ENCODE measurements at regions not wholly inside any gene's neighbourhood (a gene's known extent, or its start where the extent isn't known, plus 50 kb on each side); places are given as distances from the start of the nearest gene placed in this dataset.
"Not testable (repeated sequence)": the region's sequence is repeated elsewhere in the genome, so short reads cannot be mapped to it uniquely, and the experiment has no call there.

- TF ChIP-seq, protein P1, sequence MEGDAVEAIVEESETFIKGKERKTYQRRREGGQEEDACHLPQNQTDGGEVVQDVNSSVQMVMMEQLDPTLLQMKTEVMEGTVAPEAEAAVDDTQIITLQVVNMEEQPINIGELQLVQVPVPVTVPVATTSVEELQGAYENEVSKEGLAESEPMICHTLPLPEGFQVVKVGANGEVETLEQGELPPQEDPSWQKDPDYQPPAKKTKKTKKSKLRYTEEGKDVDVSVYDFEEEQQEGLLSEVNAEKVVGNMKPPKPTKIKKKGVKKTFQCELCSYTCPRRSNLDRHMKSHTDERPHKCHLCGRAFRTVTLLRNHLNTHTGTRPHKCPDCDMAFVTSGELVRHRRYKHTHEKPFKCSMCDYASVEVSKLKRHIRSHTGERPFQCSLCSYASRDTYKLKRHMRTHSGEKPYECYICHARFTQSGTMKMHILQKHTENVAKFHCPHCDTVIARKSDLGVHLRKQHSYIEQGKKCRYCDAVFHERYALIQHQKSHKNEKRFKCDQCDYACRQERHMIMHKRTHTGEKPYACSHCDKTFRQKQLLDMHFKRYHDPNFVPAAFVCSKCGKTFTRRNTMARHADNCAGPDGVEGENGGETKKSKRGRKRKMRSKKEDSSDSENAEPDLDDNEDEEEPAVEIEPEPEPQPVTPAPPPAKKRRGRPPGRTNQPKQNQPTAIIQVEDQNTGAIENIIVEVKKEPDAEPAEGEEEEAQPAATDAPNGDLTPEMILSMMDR (IDR thresholded peaks at IDR 0.05; ENCODE audit: low read depth, low read length, missing control alignments): no peak
- H3K4me3 ChIP-seq (ENCODE audit: low read depth, low read length): no peak overlapping the region
These were observed 97.0 kb upstream of the C1orf174 start for GRCh38 chr1:3996846-3997705.

DNA sequence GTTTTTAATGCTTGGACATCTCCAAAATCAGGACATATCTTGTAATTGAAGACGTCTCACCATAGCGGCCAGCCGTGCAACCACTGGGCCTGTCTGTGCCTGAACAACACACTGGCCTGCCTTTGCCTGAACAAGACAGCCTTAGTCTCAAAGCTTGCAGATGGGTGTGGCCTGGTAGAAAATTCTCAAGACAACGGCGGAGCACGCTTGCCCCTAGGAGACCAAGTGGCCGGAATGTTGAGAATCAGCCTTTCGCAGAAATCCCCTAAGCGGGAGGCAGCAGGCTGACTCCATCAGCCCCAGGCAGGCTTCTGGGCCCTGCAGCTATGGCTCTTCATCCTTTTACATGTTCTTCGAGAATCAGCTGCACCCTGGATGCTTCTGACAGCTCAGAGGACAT, 98.0 kb upstream of the C1orf174 start:
- DNase-seq (ENCODE audit: low read depth): no peak
- TF ChIP-seq, protein P1 (IDR thresholded peaks at IDR 0.05; ENCODE audit: low read depth, low read length, missing control alignments): no peak
- H3K4me3 ChIP-seq (ENCODE audit: low read depth, low read length): no peak overlapping the region

More at GRCh38 chr1:3996846-3997705, 97.0 kb upstream of the C1orf174 start:
- DNase-seq (ENCODE audit: low read depth): no peak

DNA sequence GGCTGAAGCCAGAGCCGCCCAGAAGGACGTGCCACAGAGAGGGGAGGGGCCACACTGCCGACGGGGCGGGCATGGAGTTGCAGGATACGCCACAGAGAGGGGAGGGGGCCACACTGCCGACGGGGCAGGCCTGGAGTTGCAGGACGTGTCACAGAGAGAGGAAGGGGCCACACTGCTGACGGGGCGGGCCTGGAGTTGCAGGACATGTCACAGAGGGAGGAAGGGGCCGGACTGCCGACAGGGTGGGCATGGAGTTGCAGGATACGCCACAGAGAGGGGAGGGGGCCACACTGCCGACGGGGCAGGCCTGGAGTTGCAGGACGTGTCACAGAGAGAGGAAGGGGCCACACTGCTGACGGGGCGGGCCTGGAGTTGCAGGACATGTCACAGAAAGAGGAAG, 99.4 kb upstream of the C1orf174 start:
- H3K4me3 ChIP-seq (ENCODE audit: low read depth, low read length); DNase-seq (ENCODE audit: low read depth): not testable (repeated sequence)

DNA sequence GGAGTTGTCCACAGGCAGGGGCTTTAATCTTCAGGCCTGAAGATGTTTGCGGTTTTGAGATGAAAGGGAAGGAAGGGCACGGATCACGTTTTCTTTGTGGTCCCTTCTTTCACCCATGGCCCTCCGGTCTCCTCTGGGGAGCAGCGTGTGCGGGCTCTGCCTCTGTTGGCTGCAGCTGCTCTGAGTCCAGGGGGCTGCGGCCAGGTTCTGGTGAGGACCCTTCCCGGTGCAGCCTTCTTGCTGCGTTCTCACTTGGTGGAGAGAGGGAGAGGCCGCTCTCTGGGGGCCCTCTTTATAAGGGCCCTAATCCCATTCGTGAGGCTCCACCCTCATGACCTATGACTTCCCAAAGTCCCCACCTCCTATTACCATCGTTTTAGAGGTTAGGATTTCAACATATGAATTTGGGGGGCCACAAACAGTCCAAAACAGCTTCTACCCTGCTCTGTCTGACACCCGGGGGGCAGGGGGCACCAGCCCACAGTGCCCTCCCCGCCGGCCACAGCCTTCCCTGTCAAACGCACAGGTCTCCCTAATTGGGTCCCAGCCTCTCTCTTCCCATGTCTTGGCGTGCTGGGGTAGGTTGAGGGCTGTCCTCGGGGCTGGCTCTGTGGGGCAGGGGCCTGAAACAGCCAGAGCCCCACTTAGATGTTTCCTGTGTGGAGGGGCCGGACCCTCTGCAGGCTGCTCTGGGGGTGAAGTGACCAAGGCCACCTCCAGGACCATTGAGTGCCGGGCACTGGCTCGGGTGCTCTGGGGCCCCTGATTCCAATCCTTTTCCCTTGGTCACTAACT, 100.1 kb upstream of the C1orf174 start:
- H3K4me3 ChIP-seq (ENCODE audit: low read depth, low read length): no peak overlapping the region
- DNase-seq (ENCODE audit: low read depth): no peak
- TF ChIP-seq, protein P1 (IDR thresholded peaks at IDR 0.05; ENCODE audit: low read depth, low read length, missing control alignments): no peak

- no peak overlapping the region for H3K4me3 ChIP-seq (ENCODE audit: low read depth, low read length)
- TF ChIP-seq, protein P1 (IDR thresholded peaks at IDR 0.05; ENCODE audit: low read depth, low read length, missing control alignments): no peak
- no peak for DNase-seq (ENCODE audit: low read depth)
These were observed 100.8 kb upstream of the C1orf174 start for GRCh38 chr1:4000811-4001251.

DNA sequence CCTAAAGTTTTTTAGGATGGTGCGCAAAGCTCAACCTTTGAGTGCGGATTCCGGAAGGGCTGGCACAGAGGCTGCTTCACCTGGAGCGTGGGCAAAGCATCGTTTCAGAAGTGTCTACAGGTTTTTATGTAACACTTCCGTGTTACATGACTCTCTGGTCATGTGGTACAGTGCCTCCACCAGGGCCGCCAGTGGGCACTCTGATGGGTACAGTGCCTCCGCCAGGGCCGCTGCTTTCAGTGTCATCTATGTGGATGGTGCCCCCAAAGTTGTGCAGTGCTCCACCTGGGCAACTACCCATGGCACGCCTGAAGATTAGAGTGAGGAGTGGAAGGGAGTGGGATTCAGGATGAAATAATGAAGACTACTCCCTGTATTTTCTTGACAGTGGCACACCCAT, 101.4 kb upstream of the C1orf174 start:
- no peak overlapping the region for H3K4me3 ChIP-seq (ENCODE audit: low read depth, low read length)
- TF ChIP-seq, protein P1 (IDR thresholded peaks at IDR 0.05; ENCODE audit: low read depth, low read length, missing control alignments): no peak
- DNase-seq (ENCODE audit: low read depth): no peak

DNA sequence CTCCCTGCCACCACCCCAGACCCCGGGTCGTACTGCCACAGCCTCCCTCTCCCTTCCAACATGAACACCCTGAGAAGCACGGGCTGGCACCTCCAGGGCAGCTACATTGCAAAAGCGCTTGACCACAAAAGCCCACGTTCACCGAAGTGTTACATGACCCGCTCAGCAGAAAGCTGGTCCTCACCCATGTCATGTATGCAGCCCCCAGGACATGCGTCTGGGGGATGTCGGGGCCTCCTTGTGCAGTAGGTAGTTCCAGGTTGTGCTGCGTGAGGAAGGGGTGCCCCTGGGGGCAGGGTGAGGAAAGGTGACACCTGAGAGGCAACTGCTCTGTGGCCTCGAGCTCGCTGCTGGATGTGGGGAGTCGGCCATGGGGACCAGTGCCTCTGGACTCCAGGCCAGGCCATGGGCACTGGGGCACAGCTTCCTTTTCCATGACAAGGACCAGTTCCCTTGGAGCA, 102.0 kb upstream of the C1orf174 start:
- no peak for DNase-seq (ENCODE audit: low read depth)
- no peak overlapping the region for H3K4me3 ChIP-seq (ENCODE audit: low read depth, low read length)
- TF ChIP-seq, protein P1 (IDR thresholded peaks at IDR 0.05; ENCODE audit: low read depth, low read length, missing control alignments): no peak
